ENCODE measurements at regions not wholly inside any gene's neighbourhood (a gene's known extent, or its start where the extent isn't known, plus 50 kb on each side); places are given as distances from the start of the nearest gene placed in this dataset.

GRCh38 chr13:18232298-18232993, 949.2 kb downstream of the TUBA3C start:
- Histone ChIP-seq H3K4ac (replicated peaks; ENCODE audit: insufficient read length, low read depth, low read length) (no peak overlapping the region), H3K79me1 (ENCODE audit: low read depth, low read length) (no peaks in the 10 kb centered on the region), H3K27ac (ENCODE audit: low read depth, low read length) (no peak overlapping the region), H4K91ac (replicated peaks; ENCODE audit: insufficient read length, low read length) (no peak overlapping the region), H3K4me2 (ENCODE audit: insufficient read depth in 1 of 2, low read depth in 2 of 2, low read length in 2 of 2) (no peak overlapping the region), H3K4me3 (ENCODE audit: extremely low read depth in 1 of 4, insufficient read depth in 2 of 4, low read depth in 3 of 4, low read length in 4 of 4) (no peak overlapping the region), H3K18ac (ENCODE audit: extremely low read depth, low read length) (no peak overlapping the region), H2AK5ac (ENCODE audit: low read depth, low read length) (no peak overlapping the region), H2BK120ac (replicated peaks; ENCODE audit: low read depth, low read length) (no peak overlapping the region), H2BK12ac (ENCODE audit: low read depth, low read length) (no peak overlapping the region), H3K9ac (replicated peaks in 1 of 4; ENCODE audit: extremely low read depth in 1 of 4, low read depth in 3 of 4, low read length in 3 of 4) (no peak overlapping the region), H3K9me3 (ENCODE audit: insufficient read depth in 2 of 2, low read depth in 1 of 2, low read length in 1 of 2) (peaks cover 62 to 67% of the 10 kb centered on the region in 2 experiments), H3K23me2 (ENCODE audit: low read depth, low read length) (no peaks in the 10 kb centered on the region), H2BK20ac (ENCODE audit: low read length) (no peak overlapping the region), H4K5ac (ENCODE audit: insufficient read length, low read depth, low read length) (no peak overlapping the region), H2AFZ (ENCODE audit: low read length) (no peak overlapping the region), H4K20me1 (replicated peaks in 1 of 2; ENCODE audit: control insufficient read depth in 1 of 2, insufficient read depth in 2 of 2, low read length in 2 of 2) (no peaks in the 10 kb centered on the region), H3K23ac (ENCODE audit: insufficient read length) (no peak overlapping the region), H4K8ac (ENCODE audit: extremely low read depth, insufficient read depth, low read length) (no peak overlapping the region), H3K4me1 (replicated peaks in 1 of 4; ENCODE audit: control insufficient read depth in 3 of 4, insufficient read depth in 4 of 4, low read length in 3 of 4) (no peaks in the 10 kb centered on the region), H3K14ac (ENCODE audit: insufficient read length) (no peak overlapping the region), H3K27me3 (replicated peaks in 1 of 4; ENCODE audit: control insufficient read depth in 3 of 4, extremely low read depth in 1 of 4, insufficient read depth in 3 of 4, low read length in 3 of 4) (no peaks in the 10 kb centered on the region), H3K79me2 (ENCODE audit: control insufficient read depth in 1 of 2, insufficient read depth in 2 of 2, low read length in 2 of 2) (no peaks in the 10 kb centered on the region), H3K56ac (replicated peaks; ENCODE audit: insufficient read length, low read depth, low read length) (no peak overlapping the region), H2BK5ac (ENCODE audit: low read depth, low read length) (no peak overlapping the region), H2BK15ac (ENCODE audit: low read length) (no peak overlapping the region), H3K36me3 (ENCODE audit: control insufficient read depth in 2 of 4, insufficient read depth in 4 of 4, low read length in 3 of 4) (peaks cover 0 to 6% (median 0%) of the 10 kb centered on the region in 4 experiments; a peak in 1 of 8 replicates)
- 91% methylated on average over 67 of the region's 80 CpGs; no CpG with 5 or more reads in 1 of the 2 experiments for WGBS, 2 experiments (ENCODE audit: extremely low coverage in 1 of 2, insufficient coverage in 1 of 2, insufficient read length in 1 of 2, insufficient replicate concordance in 2 of 2, low coverage in 1 of 2, low lambda C conversion rate in 2 of 2, missing lambda C conversion rate in 1 of 2)
- FAIRE-seq, result no peak
- ChIA-PET CTCF (ENCODE audit: partially characterized antibody) (no interaction called here), POLR2A (ENCODE audit: partially characterized antibody) (no interaction called here)
- DNase-seq (ENCODE audit: low read depth in 1 of 2, low spot score in 2 of 2), result no peak
- no peak for TF ChIP-seq SIN3A (conservative IDR thresholded peaks at IDR 0.05 in 1 of 2, IDR thresholded peaks at IDR 0.05 in 1 of 2; ENCODE audit: low read depth in 1 of 2, low read length in 2 of 2)
- no peak for TF ChIP-seq BCL11A (IDR thresholded peaks at IDR 0.05; ENCODE audit: low read depth in 2 of 2, low read length in 2 of 2)
- TF ChIP-seq EP300 (IDR thresholded peaks at IDR 0.05; ENCODE audit: borderline replicate concordance in 1 of 2, low read depth in 2 of 2, low read length in 2 of 2), result no peak
- TF ChIP-seq RXRA (IDR thresholded peaks at IDR 0.05; ENCODE audit: insufficient read depth, low read depth, low read length), result no peak
- TF ChIP-seq, protein P1, sequence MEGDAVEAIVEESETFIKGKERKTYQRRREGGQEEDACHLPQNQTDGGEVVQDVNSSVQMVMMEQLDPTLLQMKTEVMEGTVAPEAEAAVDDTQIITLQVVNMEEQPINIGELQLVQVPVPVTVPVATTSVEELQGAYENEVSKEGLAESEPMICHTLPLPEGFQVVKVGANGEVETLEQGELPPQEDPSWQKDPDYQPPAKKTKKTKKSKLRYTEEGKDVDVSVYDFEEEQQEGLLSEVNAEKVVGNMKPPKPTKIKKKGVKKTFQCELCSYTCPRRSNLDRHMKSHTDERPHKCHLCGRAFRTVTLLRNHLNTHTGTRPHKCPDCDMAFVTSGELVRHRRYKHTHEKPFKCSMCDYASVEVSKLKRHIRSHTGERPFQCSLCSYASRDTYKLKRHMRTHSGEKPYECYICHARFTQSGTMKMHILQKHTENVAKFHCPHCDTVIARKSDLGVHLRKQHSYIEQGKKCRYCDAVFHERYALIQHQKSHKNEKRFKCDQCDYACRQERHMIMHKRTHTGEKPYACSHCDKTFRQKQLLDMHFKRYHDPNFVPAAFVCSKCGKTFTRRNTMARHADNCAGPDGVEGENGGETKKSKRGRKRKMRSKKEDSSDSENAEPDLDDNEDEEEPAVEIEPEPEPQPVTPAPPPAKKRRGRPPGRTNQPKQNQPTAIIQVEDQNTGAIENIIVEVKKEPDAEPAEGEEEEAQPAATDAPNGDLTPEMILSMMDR (IDR thresholded peaks at IDR 0.05; ENCODE audit: control extremely low read depth in 1 of 3, insufficient read depth in 1 of 3, low read depth in 1 of 3, low read length in 3 of 3), result no peak
- no peak for TF ChIP-seq POU5F1 (IDR thresholded peaks at IDR 0.05; ENCODE audit: low read depth, low read length)
- TF ChIP-seq CBX8 (IDR thresholded peaks at IDR 0.05; ENCODE audit: borderline replicate concordance, low read depth, low read length), result no peak
- TF ChIP-seq SP2 (IDR thresholded peaks at IDR 0.05; ENCODE audit: low read length), result no peak
- no peak for TF ChIP-seq RNF2 (IDR thresholded peaks at IDR 0.05; ENCODE audit: borderline replicate concordance, low read depth, low read length, missing control alignments, poor library complexity, severe bottlenecking)
